ENCODE measurements at regions not wholly inside any gene's neighbourhood (a gene's known extent, or its start where the extent isn't known, plus 50 kb on each side); places are given as distances from the start of the nearest gene placed in this dataset.

DNA sequence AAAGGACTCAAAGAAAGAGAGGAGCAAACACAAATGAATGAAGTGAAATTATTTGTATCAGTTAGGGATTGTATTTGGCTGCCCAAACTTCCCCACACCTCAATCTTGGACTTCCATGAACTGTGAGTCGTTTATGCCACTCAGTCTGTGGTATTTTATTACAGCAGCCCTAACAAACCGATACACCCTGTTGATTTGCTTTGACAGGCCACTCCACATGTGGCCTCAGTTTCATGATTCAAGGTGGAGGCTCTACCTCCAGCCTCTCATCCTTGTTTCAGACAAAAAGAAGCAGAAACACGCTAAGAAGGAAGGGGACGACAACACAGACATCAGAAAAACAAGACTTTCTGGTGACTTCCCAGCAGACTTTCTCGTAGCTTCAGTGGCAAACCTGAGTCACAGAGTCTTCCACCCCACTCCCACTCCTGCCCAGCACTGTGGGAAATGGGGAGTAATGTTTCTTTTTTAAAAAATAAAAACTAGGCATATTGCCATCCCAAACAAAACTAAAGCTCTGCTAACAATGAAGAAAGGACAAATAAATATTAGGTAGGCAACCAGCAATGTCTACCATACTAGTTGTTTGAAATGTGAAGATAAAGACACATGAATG is 52.2 kb upstream of the ABCA1 start:
- Histone ChIP-seq H3K9ac (no peak overlapping the region), H3K27ac (ENCODE audit: low read depth in 2 of 2, low read length in 1 of 2) (no peak overlapping the region), H3K9me2 (no peaks in the 10 kb centered on the region), H3K4me1 (ENCODE audit: control insufficient read depth in 1 of 2, insufficient read depth in 2 of 2, low read depth in 1 of 2, low read length in 1 of 2) (peaks cover 0 to 7% of the 10 kb centered on the region in 2 experiments; a peak in 2 of 4 replicates), H3K4me2 (no peak overlapping the region), H2AFZ (ENCODE audit: low read depth) (no peak overlapping the region), H3K79me2 (ENCODE audit: insufficient read depth) (no peaks in the 10 kb centered on the region), H3K36me3 (replicated peaks in 1 of 2; ENCODE audit: control insufficient read depth in 1 of 2, insufficient read depth in 2 of 2, low read length in 1 of 2) (no peaks in the 10 kb centered on the region), H3K27me3 (ENCODE audit: insufficient read depth) (no peaks in the 10 kb centered on the region), H3K9me3 (no peaks in the 10 kb centered on the region), H3F3A (replicated peaks; ENCODE audit: insufficient read depth) (no peaks in the 10 kb centered on the region), H4K20me1 (ENCODE audit: insufficient read depth) (no peaks in the 10 kb centered on the region), H3K4me3 (ENCODE audit: low read depth in 2 of 2, low read length in 1 of 2) (no peak overlapping the region)
- POLR2A ChIA-PET: no interaction called here
- TF ChIP-seq FOSL2 (IDR thresholded peaks at IDR 0.05; ENCODE audit: borderline replicate concordance, low read depth): no peak
- no peak for TF ChIP-seq SMC3 (IDR thresholded peaks at IDR 0.05; ENCODE audit: low read depth, low read length)
- TF ChIP-seq CTCF (IDR thresholded peaks at IDR 0.05): no peak
- TF ChIP-seq RXRA (IDR thresholded peaks at IDR 0.05; ENCODE audit: borderline replicate concordance, low read depth): no peak
- TF ChIP-seq TEAD4 (IDR thresholded peaks at IDR 0.05; ENCODE audit: borderline replicate concordance, insufficient read depth): no peak
- no peak for TF ChIP-seq USF2 (IDR thresholded peaks at IDR 0.05; ENCODE audit: borderline replicate concordance, low read depth, low read length)
- TF ChIP-seq TCF12 (IDR thresholded peaks at IDR 0.05): no peak
- TF ChIP-seq CHD2 (IDR thresholded peaks at IDR 0.05; ENCODE audit: low read length, partially characterized antibody): no peak
- no peak for TF ChIP-seq RCOR1 (IDR thresholded peaks at IDR 0.05; ENCODE audit: low read length)
- CTCF ChIA-PET: no interaction called here
- WGBS (ENCODE audit: low lambda C conversion rate): 71% methylated on average over 5 of the region's 5 CpGs
- DNase-seq: no peak

DNA sequence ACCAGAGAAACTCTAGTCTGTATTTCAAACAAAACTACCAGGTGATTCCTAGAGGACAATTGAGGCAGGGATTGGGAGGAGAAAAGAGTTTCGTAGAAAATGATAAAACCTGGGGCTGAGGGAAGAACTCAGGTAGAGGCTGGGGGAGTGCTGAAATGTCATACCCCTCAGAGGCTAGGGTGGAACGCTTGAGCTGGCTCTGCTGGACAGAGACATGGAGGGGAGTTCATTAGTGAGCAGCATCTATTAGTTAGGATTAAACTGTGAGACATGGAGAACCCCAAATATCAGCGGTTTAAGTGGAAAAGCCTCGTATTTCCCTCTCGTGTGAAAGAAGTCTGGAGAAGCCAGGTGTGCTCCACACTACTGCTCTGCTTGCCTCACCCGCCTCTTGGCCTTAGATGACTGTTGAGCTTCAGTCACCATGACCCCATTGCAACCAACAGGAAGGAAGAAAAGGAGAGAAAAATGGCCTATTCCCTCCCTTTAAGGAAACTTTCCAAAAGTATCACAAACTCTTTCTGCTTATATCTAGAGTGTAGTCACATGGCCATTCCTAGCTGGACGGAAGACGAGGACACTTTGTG is 53.7 kb upstream of the ABCA1 start:
- no peak for DNase-seq
- POLR2A ChIA-PET: no interaction called here
- no peak overlapping the region for H3K9ac ChIP-seq
- no peak overlapping the region for H3K4me2 ChIP-seq
- H3F3A ChIP-seq (replicated peaks; ENCODE audit: insufficient read depth): no peaks in the 10 kb centered on the region
- H3K9me3 ChIP-seq: no peaks in the 10 kb centered on the region
- H3K27me3 ChIP-seq (ENCODE audit: insufficient read depth): no peaks in the 10 kb centered on the region
- H3K27ac ChIP-seq (ENCODE audit: low read depth in 2 of 2, low read length in 1 of 2): no peak overlapping the region
- H2AFZ ChIP-seq (ENCODE audit: low read depth): no peak overlapping the region
- H3K9me2 ChIP-seq: no peaks in the 10 kb centered on the region
- H3K4me3 ChIP-seq (ENCODE audit: low read depth in 2 of 2, low read length in 1 of 2): no peak overlapping the region
- 83% methylated on average over 8 of the region's 8 CpGs for WGBS (ENCODE audit: low lambda C conversion rate)
- CTCF ChIA-PET: interaction anchor here (0.9 to 1.2 kb wide), 3 partner anchors 14 to 432 kb away, joined by 3 read pairs; no protein-coding TSS in a partner anchor
- no peaks in the 10 kb centered on the region for H3K79me2 ChIP-seq (ENCODE audit: insufficient read depth)
- TF ChIP-seq TAF1 (IDR thresholded peaks at IDR 0.05; ENCODE audit: borderline replicate concordance, low read depth, low read length): no peak
- peak; percentile 68; the same call in 1 of the 2 replicates for TF ChIP-seq REST (IDR thresholded peaks at IDR 0.05; ENCODE audit: low read depth, low read length)
- no peak for TF ChIP-seq EP300 (IDR thresholded peaks at IDR 0.05; ENCODE audit: borderline replicate concordance in 1 of 2, low read depth in 1 of 2, low read length in 1 of 2)
- H3K4me1 ChIP-seq (ENCODE audit: control insufficient read depth in 1 of 2, insufficient read depth in 2 of 2, low read depth in 1 of 2, low read length in 1 of 2): peaks cover 0 to 12% of the 10 kb centered on the region in 2 experiments; a peak in 2 of 4 replicates
- H4K20me1 ChIP-seq (ENCODE audit: insufficient read depth): no peaks in the 10 kb centered on the region
- H3K36me3 ChIP-seq (replicated peaks in 1 of 2; ENCODE audit: control insufficient read depth in 1 of 2, insufficient read depth in 2 of 2, low read length in 1 of 2): no peaks in the 10 kb centered on the region
